ENCODE measurements at regions not wholly inside any gene's neighbourhood (a gene's known extent, or its start where the extent isn't known, plus 50 kb on each side); places are given as distances from the start of the nearest gene placed in this dataset.

GRCh38 chr6:101167638-101168037 lies 225.9 kb upstream of the GRIK2 start:
- FAIRE-seq (no peak), DNase-seq (ENCODE audit: low spot score) (no peak), ATAC-seq (no peak)
- in situ Hi-C loops (cut with HindIII; ENCODE audit: extremely low pct_ligation_motif_present, low pct_unique_long_range_greater_than_20kb) (no loop called here), intact Hi-C loops (cut with micrococcal nuclease; ENCODE audit: unreplicated experiment) (no loop called here)
- Histone ChIP-seq H3K4me3 (replicated peaks in 1 of 3; ENCODE audit: insufficient read depth in 1 of 3, low read depth in 2 of 3, low read length in 3 of 3) (no peak overlapping the region), H2AFZ (ENCODE audit: low read length) (no peak overlapping the region), H3K79me2 (ENCODE audit: insufficient read depth, low read length) (no peaks in the 10 kb centered on the region), H3K9me3 (ENCODE audit: low read length) (no peaks in the 10 kb centered on the region), H3K9ac (ENCODE audit: insufficient read depth, low read depth, low read length) (no peak overlapping the region), H3K4me1 (ENCODE audit: insufficient read depth, low read length) (no peaks in the 10 kb centered on the region), H3K4me2 (ENCODE audit: low read depth, low read length) (no peak overlapping the region), H3K36me3 (replicated peaks in 1 of 2; ENCODE audit: control insufficient read depth in 1 of 2, insufficient read depth in 2 of 2, low read length in 2 of 2) (no peaks in the 10 kb centered on the region), H4K20me1 (ENCODE audit: insufficient read depth, low read length) (no peaks in the 10 kb centered on the region), H3K27me3 (ENCODE audit: control insufficient read depth in 1 of 2, insufficient read depth in 2 of 2, low read length in 2 of 2) (no peaks in the 10 kb centered on the region), H3K27ac (ENCODE audit: extremely low read length, insufficient read depth, low read length) (no peak overlapping the region)
- TF ChIP-seq ZNF101 (CRISPR knock-in tag; IDR thresholded peaks at IDR 0.05; ENCODE audit: borderline replicate concordance, low read depth) (no peak), THAP8 (CRISPR knock-in tag; IDR thresholded peaks at IDR 0.05; ENCODE audit: borderline replicate concordance) (no peak), ZEB1 (IDR thresholded peaks at IDR 0.05; ENCODE audit: insufficient replicate concordance, low read depth) (no peak), PAX8 (CRISPR knock-in tag; IDR thresholded peaks at IDR 0.05; ENCODE audit: borderline replicate concordance) (no peak), RFX5 (IDR thresholded peaks at IDR 0.05; ENCODE audit: low read depth, low read length) (no peak), FOXC1 (CRISPR knock-in tag; IDR thresholded peaks at IDR 0.05; ENCODE audit: borderline replicate concordance) (no peak), ZNF30 (CRISPR knock-in tag; IDR thresholded peaks at IDR 0.05) (no peak), ZNF720 (CRISPR knock-in tag; IDR thresholded peaks at IDR 0.05) (no peak), TFE3 (CRISPR knock-in tag; IDR thresholded peaks at IDR 0.05) (no peak), ZNF230 (CRISPR knock-in tag; IDR thresholded peaks at IDR 0.05) (no peak), ZSCAN21 (CRISPR knock-in tag; IDR thresholded peaks at IDR 0.05; ENCODE audit: borderline replicate concordance) (no peak), ZBTB4 (CRISPR knock-in tag; IDR thresholded peaks at IDR 0.05; ENCODE audit: borderline replicate concordance) (no peak), MAFK (conservative IDR thresholded peaks at IDR 0.05 in 1 of 2, IDR thresholded peaks at IDR 0.05 in 1 of 2; ENCODE audit: low read length in 2 of 2) (no peak), EZH2 (conservative IDR thresholded peaks at IDR 0.05; ENCODE audit: low read depth, low read length) (no peak), MEIS2 (CRISPR knock-in tag; IDR thresholded peaks at IDR 0.05) (no peak), ISX (CRISPR knock-in tag; conservative IDR thresholded peaks at IDR 0.05) (no peak), GLMP (CRISPR knock-in tag; IDR thresholded peaks at IDR 0.05; ENCODE audit: borderline replicate concordance) (no peak)
- ChIA-PET CTCF (ENCODE audit: low intra/inter-chr PET ratio, low total read pairs) (no interaction called here), POLR2A (no interaction called here)
- WGBS (ENCODE audit: low lambda C conversion rate) = 11% methylated on average over 4 of the region's 14 CpGs
- BruUV-seq (replicated peaks) = no TSS peak
